Erythroblast (primary cell): ENCODE measurements at regions not wholly inside any gene's neighbourhood (a gene's known extent, or its start where the extent isn't known, plus 50 kb on each side); places are given as distances from the start of the nearest gene placed in this dataset.

Experiments used
- GATA1 ChIP-seq: IDR thresholded peaks from 2 replicates; pipeline ENCODE4 v1.6.1; 2011; ENCODE audit warnings: low read depth, mild to moderate bottlenecking, control low read depth, low read length, moderate library complexity
- POLR2A ChIP-seq: IDR thresholded peaks from 2 replicates; pipeline ENCODE4 v1.6.1; 2011; ENCODE audit warnings: mild to moderate bottlenecking, low read length

DNA sequence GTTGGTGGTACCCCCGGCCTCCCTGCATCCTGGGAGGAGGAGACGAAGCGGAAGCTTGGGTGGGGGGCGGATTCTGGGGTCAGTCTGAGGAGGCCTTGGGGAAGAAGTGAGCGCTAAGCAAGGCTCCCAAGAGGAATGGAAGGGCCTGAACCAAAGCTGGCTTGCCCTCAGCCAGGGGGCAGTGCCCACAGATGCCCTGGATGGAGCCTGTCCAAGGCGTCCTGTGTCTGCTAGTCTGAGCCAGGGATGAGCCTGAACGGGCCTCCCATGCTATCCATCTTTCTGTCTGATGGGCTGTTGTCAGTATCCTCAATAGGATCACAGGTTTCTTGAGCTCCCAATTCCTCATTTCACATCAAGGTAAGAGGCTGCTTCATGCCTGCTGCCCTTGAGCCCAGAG is 122.3 kb upstream of the LHX1 start:
- no peak for TF ChIP-seq POLR2A
- TF ChIP-seq GATA1, result no peak
